ENCODE measurements at regions not wholly inside any gene's neighbourhood (a gene's known extent, or its start where the extent isn't known, plus 50 kb on each side); places are given as distances from the start of the nearest gene placed in this dataset.

DNA sequence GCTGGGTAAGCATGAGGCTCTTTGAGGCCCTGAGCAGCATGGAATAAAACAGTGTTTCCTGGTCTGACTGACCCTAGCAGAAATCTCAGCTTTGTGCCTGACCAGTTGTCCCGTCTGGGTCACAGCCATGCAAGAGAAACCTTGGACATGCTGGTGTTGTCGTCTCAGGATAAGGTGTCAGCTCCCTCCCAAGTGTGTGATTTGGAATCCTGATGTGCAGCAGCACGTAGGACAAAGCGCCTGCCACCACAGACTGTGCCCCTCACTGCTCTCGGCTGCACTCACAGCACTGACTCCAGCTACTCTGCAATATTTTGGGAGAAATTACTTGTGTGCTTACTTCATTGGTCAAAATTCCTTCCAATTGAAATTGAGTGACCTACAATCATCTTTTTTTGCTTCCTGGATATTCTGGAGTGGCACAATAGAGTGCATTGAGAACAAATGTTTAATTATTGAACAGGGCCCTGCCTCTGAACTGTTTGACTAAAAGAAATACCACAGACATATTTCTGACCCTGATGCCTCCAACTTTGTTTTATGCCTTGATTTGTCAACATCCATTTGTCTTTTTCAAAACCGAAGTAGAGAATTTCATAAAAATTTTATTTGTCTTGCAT lies 352.4 kb downstream of the SOCS6 start:
- Histone ChIP-seq H2AFZ (ENCODE audit: low read depth, low read length) (no peak overlapping the region), H3K36me3 (ENCODE audit: insufficient read depth, low read length) (no peaks in the 10 kb centered on the region), H3K27me3 (ENCODE audit: insufficient read depth, low read length) (no peaks in the 10 kb centered on the region), H3K4me3 (ENCODE audit: low read length) (no peak overlapping the region), H3K4me1 (ENCODE audit: insufficient read depth, low read length) (no peaks in the 10 kb centered on the region), H3K9me3 (ENCODE audit: low read length) (no peaks in the 10 kb centered on the region)

DNA sequence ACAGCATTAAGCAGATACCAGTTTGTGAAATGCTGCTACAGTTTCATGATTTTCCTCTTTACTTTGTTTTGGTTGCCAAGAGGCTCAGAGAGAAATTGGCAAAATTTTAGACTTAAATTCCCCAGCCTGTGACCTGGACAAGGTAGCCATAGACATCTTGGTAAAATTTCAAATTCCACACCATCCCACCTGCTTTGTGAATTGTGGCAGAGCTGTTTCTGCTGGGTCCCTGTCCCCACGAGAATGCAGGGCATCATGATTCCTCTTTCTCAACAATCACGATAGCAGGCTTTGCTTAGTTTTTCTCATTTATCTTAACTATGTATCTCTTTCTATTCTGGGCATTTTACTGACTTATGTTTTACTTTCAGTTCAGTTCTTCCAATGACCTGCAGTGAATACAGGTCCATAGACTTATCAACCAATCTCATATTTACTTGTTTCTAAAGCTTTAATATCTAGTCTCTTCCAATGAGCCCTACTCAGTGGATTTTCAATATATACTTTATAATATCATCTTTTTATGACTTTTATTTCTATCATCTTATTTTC lies 351.6 kb downstream of the SOCS6 start:
- no peak overlapping the region for H3K4me3 ChIP-seq (ENCODE audit: low read length)
- no peak overlapping the region for H2AFZ ChIP-seq (ENCODE audit: low read depth, low read length)
- no peaks in the 10 kb centered on the region for H3K4me1 ChIP-seq (ENCODE audit: insufficient read depth, low read length)
- no peaks in the 10 kb centered on the region for H3K36me3 ChIP-seq (ENCODE audit: insufficient read depth, low read length)
- H3K27me3 ChIP-seq (ENCODE audit: insufficient read depth, low read length), result no peaks in the 10 kb centered on the region
- H3K9me3 ChIP-seq (ENCODE audit: low read length), result no peaks in the 10 kb centered on the region

DNA sequence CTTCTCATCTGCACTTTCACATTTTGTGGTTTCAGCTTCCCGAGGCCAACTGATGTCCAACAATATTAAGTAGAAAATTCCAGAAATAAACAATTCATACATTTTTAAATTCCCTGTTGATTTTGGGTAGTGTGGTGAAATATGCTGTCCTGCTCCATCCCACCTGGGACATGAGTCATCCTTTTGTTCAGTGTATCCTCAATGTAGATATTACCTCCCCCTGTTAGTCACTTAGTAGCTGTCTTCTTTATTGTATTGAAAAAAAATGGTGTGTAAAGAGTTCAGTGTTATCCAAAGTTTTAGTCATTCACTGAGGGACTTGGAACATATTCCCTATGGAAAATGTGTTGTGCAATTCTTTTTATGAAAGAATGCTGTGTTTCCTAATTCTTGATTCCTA lies 348.1 kb downstream of the SOCS6 start:
- H2AFZ ChIP-seq (ENCODE audit: low read depth, low read length), result no peak overlapping the region
- no peaks in the 10 kb centered on the region for H3K4me1 ChIP-seq (ENCODE audit: insufficient read depth, low read length)
- no peaks in the 10 kb centered on the region for H3K9me3 ChIP-seq (ENCODE audit: low read length)
- no peaks in the 10 kb centered on the region for H3K27me3 ChIP-seq (ENCODE audit: insufficient read depth, low read length)
- H3K4me3 ChIP-seq (ENCODE audit: low read length), result no peak overlapping the region
- no peaks in the 10 kb centered on the region for H3K36me3 ChIP-seq (ENCODE audit: insufficient read depth, low read length)

DNA sequence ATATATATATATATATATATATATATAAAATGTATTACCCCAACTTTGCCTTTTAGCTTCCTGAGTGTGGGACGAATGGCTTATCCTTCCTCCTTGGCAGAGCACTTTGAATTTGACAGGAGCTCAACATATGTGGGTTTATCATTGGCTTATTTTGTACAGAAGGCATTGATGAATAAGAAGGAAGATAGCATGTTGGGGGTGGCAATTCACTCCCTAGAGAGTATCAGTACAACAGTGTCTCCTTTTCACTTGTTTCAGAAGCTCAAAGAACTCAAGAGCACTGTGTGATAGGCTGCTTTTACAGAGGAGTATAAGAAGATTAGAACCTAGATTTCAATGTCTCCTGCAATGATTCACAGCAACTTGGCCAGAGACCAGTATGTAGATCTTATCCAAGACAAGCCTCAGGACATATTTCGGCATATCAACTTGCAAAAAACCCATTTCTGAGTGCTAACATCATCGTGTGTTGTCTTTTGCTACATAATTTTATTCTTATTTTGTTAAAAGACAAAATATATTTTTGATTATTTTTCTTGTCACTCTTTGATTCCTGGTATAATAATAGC lies 345.8 kb downstream of the SOCS6 start:
- H3K4me3 ChIP-seq (ENCODE audit: low read length), result no peak overlapping the region
- no peaks in the 10 kb centered on the region for H3K4me1 ChIP-seq (ENCODE audit: insufficient read depth, low read length)
- H3K27me3 ChIP-seq (ENCODE audit: insufficient read depth, low read length), result no peaks in the 10 kb centered on the region
- no peaks in the 10 kb centered on the region for H3K36me3 ChIP-seq (ENCODE audit: insufficient read depth, low read length)
- no peak overlapping the region for H2AFZ ChIP-seq (ENCODE audit: low read depth, low read length)
- H3K9me3 ChIP-seq (ENCODE audit: low read length), result no peaks in the 10 kb centered on the region

DNA sequence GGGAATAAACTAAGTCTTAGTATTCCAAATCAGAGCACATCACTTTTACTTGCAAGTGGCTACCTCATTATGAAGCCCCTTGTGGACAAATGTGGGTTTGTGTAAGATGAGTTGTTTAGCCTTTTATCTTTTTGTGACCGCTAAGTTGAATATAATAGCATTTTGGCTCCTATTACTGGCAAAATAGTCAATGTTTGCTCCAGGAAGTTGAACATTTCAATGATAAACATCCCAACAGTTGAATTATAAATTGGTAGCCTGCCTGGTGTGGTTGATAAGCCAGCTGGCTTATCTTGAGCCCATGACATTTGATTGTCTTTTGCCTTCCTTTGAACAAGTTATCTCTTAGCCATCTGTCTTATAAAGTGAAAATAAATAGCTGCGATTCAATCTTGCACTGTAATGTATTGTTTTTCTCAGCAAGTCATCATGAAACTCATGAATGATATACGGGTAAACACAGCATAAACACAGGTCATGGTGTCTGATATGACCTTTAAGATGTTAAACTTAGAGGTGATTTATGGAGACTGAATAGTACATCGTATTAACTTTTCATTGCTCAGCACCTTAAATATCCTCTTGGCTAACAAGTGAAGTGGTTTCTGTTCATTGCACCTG lies 338.4 kb downstream of the SOCS6 start:
- no peaks in the 10 kb centered on the region for H3K36me3 ChIP-seq (ENCODE audit: insufficient read depth, low read length)
- no peaks in the 10 kb centered on the region for H3K4me1 ChIP-seq (ENCODE audit: insufficient read depth, low read length)
- no peak overlapping the region for H2AFZ ChIP-seq (ENCODE audit: low read depth, low read length)
- no peak overlapping the region for H3K4me3 ChIP-seq (ENCODE audit: low read length)
- no peaks in the 10 kb centered on the region for H3K27me3 ChIP-seq (ENCODE audit: insufficient read depth, low read length)
- H3K9me3 ChIP-seq (ENCODE audit: low read length), result no peaks in the 10 kb centered on the region

DNA sequence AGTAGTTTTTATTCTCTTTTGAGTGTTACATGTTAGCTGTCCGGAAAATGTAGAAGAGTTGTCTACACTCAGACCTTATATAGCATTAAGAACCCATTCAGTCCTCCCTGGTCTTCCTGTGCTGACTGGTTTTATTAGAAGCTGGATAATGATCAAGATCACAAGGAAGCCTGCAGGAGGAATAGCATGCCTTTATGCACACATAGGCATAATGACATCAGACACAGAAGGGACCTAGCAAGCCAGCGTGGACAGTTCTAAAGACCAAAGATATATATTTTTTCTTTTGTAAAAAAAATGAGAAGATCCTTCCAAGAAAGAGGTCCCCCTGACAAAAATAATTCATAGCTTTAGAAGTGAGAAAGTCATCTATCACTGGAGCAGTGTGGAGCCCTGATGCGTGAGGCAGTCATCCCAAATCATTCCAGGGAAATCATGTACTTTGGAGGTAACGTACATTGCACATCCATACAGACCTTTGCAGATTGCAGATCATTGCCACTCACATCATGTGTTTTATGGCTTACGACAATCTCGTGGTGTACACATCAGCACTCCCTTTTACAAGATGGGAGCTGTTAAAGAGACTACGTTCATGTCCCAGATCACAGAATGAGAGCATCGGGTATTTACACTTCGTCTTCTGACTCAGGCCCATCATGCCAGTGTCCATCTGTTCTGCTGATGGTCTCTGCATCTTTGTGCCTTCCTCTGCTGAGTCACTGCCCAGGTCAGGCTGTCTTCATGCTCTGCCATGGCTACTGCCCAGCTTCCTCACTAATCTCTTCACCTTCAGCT lies 334.0 kb downstream of the SOCS6 start:
- Histone ChIP-seq H2AFZ (ENCODE audit: low read depth, low read length) (no peak overlapping the region), H3K36me3 (ENCODE audit: insufficient read depth, low read length) (no peaks in the 10 kb centered on the region), H3K9me3 (ENCODE audit: low read length) (no peaks in the 10 kb centered on the region), H3K4me3 (ENCODE audit: low read length) (no peak overlapping the region), H3K4me1 (ENCODE audit: insufficient read depth, low read length) (no peaks in the 10 kb centered on the region), H3K27me3 (ENCODE audit: insufficient read depth, low read length) (no peaks in the 10 kb centered on the region)

DNA sequence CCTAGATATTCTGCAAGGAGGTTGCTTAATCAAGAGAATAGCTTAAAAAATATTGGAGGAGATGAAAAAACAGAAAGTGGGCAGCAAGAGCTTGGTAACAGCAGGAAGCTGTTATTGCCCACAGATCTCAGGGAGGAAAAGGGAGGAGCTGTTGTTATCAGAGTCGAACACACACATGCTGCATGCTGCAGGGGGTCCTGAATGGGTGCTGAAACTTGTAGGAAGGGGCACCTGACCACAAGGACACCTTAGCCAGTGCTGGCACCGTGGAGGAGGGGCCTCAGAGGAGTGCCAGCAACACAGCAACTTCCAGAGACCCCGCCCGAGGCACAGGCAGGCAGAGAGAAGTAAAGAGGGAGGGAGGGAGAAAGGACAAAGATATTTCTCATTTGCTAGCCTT lies 332.9 kb downstream of the SOCS6 start:
- Histone ChIP-seq H3K36me3 (ENCODE audit: insufficient read depth, low read length) (no peaks in the 10 kb centered on the region), H3K9me3 (ENCODE audit: low read length) (no peaks in the 10 kb centered on the region), H2AFZ (ENCODE audit: low read depth, low read length) (no peak overlapping the region), H3K4me1 (ENCODE audit: insufficient read depth, low read length) (no peaks in the 10 kb centered on the region), H3K4me3 (ENCODE audit: low read length) (no peak overlapping the region), H3K27me3 (ENCODE audit: insufficient read depth, low read length) (no peaks in the 10 kb centered on the region)

DNA sequence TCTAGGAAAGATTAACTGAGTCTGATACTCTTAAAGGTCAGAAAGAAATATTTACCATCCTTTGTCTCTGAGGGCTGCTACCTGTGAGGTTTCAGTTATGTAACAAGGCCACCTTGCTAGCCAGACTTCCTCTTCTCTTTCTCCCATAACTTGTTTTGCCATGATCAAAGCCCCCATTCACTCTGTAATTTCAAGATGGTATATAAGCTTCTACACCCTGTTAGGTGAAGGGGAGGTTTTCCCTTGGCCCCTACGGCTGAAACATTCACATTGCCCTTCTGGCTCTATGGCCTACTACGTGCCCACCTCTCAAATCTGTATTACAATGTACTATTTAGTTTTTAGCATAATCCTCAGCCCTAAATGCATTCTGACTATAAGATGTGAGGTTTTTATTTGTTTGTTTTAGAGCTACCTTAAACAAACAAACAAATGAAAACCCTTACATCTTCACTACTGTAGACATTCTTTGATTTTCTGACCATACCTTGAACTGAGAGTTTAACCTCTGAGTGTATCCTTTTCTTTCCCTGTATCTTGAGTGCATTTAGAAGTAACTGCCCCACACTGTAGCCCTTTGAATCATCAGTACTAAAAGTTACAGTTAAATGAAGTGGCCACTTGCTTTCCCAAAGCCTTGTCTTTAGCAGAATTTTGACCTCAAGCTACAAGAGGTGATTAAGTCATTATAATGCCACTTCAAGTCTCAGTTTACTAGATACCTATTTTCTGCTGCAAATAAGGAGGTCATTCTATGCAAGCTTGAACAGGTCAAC lies 332.2 kb downstream of the SOCS6 start:
- Histone ChIP-seq H3K4me3 (ENCODE audit: low read length) (no peak overlapping the region), H3K27me3 (ENCODE audit: insufficient read depth, low read length) (no peaks in the 10 kb centered on the region), H3K4me1 (ENCODE audit: insufficient read depth, low read length) (no peaks in the 10 kb centered on the region), H3K9me3 (ENCODE audit: low read length) (no peaks in the 10 kb centered on the region), H2AFZ (ENCODE audit: low read depth, low read length) (no peak overlapping the region), H3K36me3 (ENCODE audit: insufficient read depth, low read length) (no peaks in the 10 kb centered on the region)

DNA sequence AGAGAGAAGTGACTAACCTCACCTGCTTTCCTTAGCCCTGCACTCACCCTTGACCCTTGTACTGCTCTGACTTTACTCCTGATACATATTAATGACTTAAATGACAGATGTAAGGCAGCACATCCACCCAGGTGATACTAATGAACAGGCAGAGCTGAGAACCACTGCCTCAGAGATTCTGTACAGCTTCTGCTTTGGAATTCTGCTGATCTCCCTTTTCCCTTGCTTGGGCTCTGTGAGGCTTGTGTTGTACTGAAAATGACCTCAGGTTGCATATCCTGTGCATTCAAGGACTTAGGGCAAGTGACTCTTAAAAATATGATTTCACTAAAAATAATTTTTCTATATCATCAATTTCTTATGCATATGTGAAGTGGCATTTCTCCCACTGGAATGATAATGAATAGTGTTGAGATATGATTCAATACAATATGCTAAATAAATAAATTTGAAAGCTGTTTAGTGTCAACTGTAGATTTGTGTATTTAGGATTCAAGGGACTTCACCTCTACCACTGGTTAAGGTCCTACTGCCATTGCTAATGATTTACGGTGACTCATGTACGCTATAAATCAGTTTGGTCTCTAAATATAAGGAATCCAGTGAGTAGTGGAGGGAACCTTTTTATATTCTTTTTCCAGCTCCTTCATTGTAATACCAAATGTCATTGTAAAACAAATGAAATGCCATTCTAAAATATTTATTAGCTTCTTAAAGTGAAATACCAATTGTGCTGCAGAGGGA lies 328.3 kb downstream of the SOCS6 start:
- Histone ChIP-seq H3K4me1 (ENCODE audit: insufficient read depth, low read length) (no peaks in the 10 kb centered on the region), H3K27me3 (ENCODE audit: insufficient read depth, low read length) (no peaks in the 10 kb centered on the region), H3K9me3 (ENCODE audit: low read length) (no peaks in the 10 kb centered on the region), H2AFZ (ENCODE audit: low read depth, low read length) (no peak overlapping the region), H3K36me3 (ENCODE audit: insufficient read depth, low read length) (no peaks in the 10 kb centered on the region), H3K4me3 (ENCODE audit: low read length) (no peak overlapping the region)

DNA sequence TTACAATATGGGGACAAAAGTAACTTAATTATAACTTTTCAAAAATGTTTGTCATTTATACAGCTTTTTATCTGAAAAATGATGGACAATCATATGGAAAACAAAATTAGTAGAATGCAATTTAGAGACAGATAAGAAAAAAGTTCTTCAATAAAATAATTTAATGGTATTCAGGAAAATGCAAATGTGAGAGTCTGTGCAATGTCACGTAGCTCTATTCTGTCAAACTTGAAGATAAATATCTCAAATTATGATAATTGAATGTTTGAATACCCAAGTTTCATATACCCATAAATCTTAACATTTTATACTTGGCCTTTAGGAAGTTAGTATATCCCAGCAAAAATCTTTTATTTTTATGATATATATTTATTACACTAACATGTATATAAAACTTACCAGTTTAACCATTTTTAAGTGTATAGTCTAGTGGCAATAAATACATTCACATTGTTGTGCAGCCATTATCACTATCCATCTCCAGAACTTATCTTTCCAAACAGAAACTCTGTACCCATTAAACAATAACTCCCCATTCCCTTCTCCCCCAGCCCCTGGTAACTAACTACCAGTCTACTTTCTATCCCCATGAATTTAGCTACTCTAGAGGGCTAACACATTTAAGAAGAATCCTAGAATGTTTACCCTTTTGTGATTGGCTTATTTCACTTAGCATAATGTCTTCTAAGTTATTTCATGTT lies 311.5 kb downstream of the SOCS6 start:
- Histone ChIP-seq H3K27me3 (ENCODE audit: insufficient read depth, low read length) (no peaks in the 10 kb centered on the region), H3K36me3 (ENCODE audit: insufficient read depth, low read length) (no peaks in the 10 kb centered on the region), H3K9me3 (ENCODE audit: low read length) (no peaks in the 10 kb centered on the region), H3K4me1 (ENCODE audit: insufficient read depth, low read length) (no peaks in the 10 kb centered on the region), H3K4me3 (ENCODE audit: low read length) (no peak overlapping the region), H2AFZ (ENCODE audit: low read depth, low read length) (no peak overlapping the region)

DNA sequence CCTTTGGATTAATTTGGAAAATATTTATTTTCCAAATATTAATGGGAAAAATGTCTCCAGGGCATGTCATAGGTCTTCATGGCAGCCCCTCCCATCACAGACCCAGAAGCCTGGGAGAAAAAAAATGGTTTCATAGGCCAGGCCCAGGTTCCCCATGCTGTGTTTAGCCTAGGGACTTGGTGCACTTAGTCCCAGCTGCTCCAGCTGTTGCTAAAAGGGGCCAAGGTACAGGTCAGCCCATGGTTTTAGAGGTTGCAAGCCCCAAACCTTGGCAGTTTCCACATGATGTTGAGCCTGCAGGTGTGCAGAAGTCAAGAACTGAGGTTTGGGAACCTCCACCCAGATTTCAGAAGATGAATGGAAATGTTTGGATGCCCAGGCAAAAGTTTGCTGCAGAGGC lies 309.6 kb downstream of the SOCS6 start:
- no peak overlapping the region for H2AFZ ChIP-seq (ENCODE audit: low read depth, low read length)
- H3K27me3 ChIP-seq (ENCODE audit: insufficient read depth, low read length), result no peaks in the 10 kb centered on the region
- no peaks in the 10 kb centered on the region for H3K4me1 ChIP-seq (ENCODE audit: insufficient read depth, low read length)
- H3K4me3 ChIP-seq (ENCODE audit: low read length), result no peak overlapping the region
- H3K9me3 ChIP-seq (ENCODE audit: low read length), result no peaks in the 10 kb centered on the region
- H3K36me3 ChIP-seq (ENCODE audit: insufficient read depth, low read length), result no peaks in the 10 kb centered on the region

DNA sequence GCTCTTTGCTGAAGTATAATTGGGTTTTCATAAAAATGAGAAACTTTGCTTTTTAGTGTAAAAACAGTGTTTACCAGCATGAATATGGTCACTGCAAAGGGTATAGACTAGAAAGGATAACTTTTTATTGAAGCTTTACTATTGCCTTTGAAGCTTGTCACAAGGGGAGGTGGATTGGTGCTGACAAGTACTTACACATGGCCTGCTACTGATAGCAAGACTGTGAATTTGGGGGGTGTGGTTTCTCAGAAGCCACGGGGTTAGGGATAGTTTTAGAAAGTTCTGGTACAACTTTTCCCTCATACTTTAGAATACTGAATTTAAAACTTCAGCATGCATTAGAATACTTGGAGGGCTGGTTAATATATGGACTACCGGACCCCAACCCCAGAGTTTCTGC lies 294.1 kb downstream of the SOCS6 start:
- Histone ChIP-seq H3K4me3 (ENCODE audit: low read length) (no peak overlapping the region), H3K4me1 (ENCODE audit: insufficient read depth, low read length) (no peaks in the 10 kb centered on the region), H2AFZ (ENCODE audit: low read depth, low read length) (no peak overlapping the region), H3K36me3 (ENCODE audit: insufficient read depth, low read length) (no peaks in the 10 kb centered on the region), H3K27me3 (ENCODE audit: insufficient read depth, low read length) (no peaks in the 10 kb centered on the region), H3K9me3 (ENCODE audit: low read length) (no peaks in the 10 kb centered on the region)

All from neuron (in vitro differentiated cells).